GM21576 (cell line): ENCODE measurements at regions not wholly inside any gene's neighbourhood (a gene's known extent, or its start where the extent isn't known, plus 50 kb on each side); places are given as distances from the start of the nearest gene placed in this dataset.
"Not testable (repeated sequence)": the region's sequence is repeated elsewhere in the genome, so short reads cannot be mapped to it uniquely, and the experiment has no call there.

Experiments
- ATAC-seq: cut with Tn5 transposase; IDR thresholded peaks from one replicate; pipeline ENCODE4 v1.9.1; 2021; ENCODE audit warnings: mild to moderate bottlenecking, moderate library complexity; ENCODE audit not compliant: unreplicated experiment

DNA sequence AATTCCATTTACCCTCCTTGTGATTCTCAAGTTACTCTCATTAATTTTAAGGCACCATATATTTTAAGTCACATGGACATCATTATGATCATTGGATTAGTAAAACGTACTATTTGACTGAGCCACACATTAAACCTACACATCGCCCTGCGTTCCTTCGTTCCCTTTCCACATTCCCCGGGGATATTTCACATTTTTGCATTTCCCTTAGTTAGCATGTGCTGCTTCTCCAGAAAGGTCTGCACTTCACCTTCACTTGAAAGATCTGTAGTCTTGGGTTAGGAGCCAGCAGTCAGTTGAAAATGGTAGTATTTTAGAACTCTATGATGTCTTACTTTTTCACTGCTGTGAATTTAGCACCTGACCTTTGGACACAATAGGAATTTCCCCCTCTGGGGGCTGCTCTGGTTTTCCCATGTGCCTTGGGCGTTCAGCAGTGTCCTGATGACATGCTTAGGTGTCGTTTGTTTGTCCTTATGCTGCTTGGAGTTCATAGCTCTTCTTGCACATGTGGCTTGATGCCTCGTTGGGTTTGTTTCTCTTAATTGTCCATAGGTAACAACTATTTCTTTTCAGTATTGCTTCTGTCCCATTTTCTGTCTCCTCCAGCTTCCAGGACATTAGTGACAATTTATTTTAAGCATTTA lies 56.9 kb upstream of the NBPF20 start:
- not testable (repeated sequence) for ATAC-seq

DNA sequence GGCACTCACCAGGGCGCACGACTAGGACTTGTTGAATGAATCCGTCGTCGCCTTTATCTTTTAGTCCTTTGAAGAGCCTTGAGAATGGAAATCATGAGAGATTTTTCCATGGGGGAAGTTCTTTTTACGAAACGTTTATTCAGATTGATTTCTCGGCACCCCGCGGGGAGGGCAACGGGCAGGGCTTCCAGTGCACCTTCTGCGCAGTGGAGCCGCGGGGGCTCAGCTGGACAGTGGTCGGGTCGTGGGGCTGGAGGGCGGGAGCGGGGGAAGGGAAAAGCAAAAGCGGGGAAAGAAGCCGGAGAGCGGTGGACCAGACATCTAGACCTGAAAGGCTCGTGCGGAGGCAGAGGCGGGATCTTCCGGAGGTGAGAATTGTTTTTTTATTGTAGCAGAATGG lies 50.6 kb upstream of the NBPF20 start:
- ATAC-seq: not testable (repeated sequence)

DNA sequence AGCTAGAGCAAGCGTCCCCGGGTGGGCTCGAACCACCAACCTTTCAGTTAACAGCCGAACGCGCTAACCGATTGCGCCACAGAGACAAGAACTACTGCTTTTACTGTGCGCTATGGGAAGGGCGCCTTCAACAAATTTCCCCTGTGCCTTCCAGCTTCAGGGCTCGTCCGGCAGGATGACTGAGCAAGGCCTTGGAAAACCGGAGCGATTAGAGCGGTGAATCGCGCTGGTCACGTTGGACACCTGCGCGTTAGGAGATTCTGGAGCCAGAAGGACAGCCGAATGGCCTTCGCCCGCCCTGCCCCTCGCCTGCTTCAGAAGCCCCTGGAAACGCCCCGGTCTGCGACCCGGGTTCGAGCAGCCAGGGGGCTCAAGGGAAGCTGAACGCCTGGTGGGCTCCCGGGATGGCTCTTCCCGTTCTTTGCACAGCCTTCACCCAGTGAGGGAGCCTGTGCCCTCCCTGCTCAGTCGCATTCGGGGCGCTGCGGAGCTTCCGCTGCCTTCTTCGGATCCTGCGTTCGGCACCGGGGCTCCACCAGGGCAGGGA lies 50.0 kb upstream of the NBPF20 start:
- ATAC-seq: not testable (repeated sequence)
